Limb (tissue), 2 donors: ENCODE measurements at regions not wholly inside any gene's neighbourhood (a gene's known extent, or its start where the extent isn't known, plus 50 kb on each side); places are given as distances from the start of the nearest gene placed in this dataset.
A peak's percentile ranks its signal among the peaks of the same experiment; 100 is the strongest.
"Not testable (repeated sequence)": the region's sequence is repeated elsewhere in the genome, so short reads cannot be mapped to it uniquely, and the experiment has no call there.

Experiments
- DNase-seq, 2 donors: peaks; one replicate each; pipeline ENCODE4 v3.0.0-alpha.2; 2016; ENCODE audit errors: extremely low spot score in 2 of 2

DNA sequence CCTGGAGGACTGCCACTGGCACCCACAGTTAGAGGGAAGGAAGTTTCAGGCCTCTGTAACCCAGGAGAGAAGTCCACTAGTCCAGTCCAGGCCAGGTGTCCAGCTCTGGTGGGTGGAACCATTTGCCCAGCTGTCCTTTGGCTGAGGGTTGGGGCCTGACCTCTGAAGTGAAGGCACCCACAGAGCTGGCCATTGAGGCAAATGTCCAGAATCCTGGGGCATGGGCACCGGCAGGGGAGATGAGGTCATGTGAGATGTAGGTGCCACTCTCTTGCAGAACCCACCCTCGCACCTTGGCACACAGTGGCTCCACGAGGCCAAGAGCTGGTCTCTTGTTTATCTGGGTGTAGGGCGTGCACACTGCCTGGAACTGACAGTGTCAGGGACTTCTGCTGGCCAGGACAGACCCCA, 162.8 kb downstream of the SMAD6 start:
- DNase-seq: no peak

DNA sequence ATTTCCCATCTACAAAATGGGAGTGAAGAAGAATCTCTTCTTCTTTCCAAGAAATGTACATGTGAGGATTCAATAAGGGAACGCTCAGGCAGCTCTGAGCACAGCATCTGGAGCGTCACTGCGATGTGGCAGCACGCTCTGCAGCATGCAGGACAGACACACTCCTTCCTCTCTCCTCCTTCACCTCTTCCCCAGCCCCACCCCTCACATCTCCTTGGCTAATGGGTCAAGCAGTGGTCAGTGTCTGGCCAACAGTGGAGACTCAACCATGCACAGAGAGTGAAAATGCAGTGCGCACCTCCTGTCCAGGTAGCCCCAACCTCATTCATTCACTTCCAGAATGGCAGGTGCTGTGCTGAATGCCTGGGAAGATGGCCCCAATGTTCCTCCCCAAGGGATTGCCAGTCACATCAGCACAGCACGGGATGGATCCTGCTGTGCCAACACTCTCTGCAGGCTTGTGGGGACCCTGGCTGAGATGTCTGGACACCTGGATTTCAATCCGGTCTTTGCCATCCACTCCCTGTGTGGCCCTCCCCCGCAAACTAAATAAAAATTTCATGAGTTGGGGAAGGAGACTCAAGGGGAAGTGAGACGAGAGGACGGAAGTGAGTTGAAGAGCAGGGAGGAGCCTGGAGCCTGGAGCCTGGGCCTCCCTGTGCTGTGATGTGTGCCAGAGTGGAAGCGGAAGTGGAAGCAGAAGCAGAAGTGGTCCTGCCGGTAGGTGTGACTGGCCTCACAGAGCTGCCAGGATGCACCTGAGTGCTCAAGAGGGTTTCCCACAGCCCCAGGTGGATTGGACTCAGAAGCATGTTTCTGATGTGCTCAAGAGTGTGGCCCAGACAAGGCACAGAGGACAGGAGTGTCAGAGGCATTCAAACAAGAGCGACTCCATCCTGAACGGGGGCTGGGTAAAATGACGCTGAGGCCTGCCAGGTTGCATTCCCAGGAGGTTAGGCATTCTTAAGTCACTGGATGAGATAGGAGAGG, 163.9 kb downstream of the SMAD6 start:
- peak in 1 of 2 donors; percentile 29 for DNase-seq

DNA sequence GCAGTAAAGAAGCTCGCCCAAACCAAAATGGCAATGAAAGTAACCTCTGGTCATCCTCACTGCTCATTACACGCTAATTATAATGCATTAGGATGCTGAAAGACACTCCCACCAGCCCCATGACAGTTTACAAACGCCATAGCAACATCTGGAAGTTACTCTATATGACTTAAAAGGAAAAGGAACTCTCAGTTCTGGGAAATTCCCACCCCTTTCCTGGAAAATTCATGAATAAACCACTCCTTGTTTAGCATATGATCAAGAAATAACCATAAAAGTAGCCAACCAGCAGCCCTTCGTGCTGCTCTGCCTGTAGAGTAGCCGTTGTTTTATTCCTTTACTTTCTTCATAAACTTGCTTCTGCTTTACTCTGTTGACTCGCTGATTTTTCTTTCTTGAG, 164.6 kb downstream of the SMAD6 start:
- DNase-seq: no peak

DNA sequence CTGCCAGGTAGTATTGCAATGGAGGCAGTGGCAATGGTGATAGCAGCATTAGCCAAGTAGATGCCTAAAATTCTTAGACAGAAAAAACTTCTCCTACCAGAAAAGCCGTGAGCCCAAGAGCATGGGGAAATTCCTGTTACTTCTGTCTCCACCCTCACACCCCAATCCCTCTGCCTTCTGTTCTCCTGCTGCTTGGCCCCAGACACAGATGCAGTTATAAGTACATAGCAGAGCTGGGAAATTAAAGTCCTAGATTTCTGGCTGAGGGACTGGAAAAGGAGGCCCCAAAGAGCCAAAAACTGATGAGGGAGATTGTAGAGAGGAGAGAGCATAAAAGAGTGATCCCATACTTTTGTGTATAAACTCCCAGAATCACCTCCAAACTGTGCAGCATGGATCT, 166.9 kb downstream of the SMAD6 start:
- peak in 1 of 2 donors; percentile 32 for DNase-seq

DNA sequence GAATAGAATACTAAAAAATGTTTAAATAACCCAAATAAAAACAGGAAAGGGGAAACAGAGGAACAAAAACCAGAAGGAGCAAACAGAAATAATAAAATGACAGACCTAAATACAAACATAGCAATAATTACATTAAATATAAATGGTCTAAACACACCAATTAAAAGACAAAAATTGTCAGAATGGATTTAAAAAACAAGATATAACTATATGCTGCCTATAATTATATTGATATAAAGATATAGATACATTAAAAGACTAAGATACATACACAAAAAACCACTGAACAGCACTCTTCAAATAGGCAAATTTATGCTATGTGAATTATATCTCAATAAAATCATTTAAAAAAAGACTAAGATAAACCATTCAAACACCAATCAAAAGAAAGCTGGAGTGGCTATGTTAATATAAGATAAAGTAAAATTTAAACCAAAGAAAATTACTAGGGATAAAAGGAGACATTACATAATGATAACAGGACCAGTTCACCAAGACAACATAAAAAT, 168.9 kb downstream of the SMAD6 start:
- DNase-seq: no peak

DNA sequence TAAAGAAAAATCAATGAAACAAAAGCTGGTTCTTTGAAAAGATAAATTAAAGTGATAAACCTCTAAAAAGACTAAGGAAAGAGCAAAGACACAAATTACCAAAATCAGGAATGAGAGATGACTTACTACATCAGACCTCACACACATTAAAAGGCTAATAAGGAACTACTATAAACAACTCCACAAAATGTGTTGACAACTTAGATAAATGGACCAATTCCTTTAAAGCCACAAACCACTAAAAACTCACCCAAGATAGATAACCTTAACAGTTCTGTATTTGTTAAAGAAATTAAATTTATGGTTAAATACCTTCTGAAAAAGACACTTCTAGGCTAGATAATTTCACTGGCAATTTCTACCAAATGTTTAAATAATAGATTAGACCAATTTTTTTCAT, 170.4 kb downstream of the SMAD6 start:
- no peak for DNase-seq

DNA sequence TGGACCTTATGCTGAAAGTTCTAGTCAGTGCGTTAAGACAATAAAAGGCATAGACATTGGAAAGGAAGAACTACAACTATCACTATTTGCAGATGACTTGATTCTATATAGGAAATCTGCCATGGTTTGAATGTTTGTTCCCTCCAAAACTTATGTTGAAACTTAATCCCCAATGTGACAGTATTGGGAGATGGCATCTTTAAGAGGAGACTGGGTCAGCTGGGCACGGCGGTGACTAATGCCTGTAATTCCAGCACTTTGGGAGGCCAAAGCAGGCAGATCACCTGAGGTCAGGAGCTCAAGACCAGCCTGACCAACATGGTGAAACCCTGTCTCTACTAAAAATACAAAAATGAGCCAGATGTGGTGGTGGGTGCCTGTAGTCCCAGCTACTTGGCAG, 171.3 kb downstream of the SMAD6 start:
- not testable (repeated sequence) for DNase-seq

DNA sequence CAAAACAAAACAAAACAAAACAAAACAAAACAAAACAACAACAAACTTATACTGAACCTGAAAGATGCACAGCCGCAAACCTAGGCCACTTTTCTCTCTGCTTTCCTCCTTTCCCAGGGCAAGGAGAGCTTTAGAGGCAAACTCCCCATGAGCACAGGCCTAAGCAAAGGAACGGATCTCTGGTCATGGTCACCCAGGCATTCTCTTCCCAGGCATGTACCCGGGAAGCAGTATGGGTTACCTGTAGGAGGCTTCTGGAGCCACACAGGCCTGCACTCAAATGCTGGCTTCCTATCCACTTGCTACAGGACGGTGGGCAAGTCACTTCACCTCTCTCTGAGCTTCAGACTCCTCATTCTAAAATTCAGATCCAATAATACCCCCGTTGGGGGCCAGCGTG, 171.8 kb downstream of the SMAD6 start:
- no peak for DNase-seq

DNA sequence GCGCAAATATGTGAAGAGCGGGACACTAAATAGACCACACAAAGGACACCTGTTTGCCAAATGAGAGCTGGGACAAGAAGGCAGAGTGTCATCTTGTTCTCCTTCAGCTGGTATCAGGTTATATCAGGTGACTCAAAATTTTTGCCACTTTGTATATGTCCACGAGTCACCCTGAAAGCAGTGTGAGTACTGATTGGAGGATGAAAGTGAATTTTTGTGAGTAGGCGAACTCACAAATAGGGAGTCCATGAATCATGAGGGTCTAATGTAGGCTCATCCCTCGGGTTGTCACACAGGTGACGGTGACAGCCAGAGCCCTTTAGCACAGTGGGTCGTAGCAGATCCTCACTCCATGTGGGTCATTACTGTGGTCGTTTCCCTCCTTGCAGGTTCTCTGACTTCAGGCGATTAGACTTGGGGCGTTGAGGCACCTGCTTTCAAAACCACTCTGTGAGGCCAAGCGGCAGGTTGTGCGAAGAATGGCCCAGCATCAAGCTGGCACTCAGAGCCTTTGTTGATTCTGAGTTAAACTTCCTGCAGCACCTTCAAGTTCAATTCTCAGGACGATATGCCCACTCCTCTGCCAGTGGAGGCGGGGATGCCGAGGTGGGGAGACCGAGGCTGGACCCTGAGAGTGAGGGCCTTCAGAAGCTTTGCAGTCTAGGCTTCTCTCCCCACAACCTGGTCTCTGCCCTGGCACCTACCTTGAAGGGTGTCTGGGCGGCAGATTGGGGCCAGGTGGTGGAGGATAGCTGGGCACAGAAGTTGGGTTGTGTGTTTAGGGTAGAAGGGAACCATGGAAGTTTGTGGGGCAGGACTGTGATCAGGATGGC, 173.8 kb downstream of the SMAD6 start:
- no peak for DNase-seq

DNA sequence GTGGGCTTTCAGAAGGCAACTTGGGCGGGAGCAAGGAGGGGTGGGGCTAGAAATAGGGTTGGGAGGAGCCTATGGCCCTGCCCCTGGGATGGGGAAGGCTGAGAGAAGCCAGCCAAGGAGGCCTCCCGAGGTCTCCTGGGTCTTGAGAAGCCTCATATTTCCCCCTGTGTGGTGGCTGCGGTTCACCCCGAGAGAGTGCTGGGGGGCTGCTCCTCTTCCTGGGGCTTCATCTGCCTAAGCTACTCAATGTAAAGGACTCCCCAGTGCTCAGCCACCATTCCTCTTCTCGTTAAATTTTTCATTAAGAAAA, 174.3 kb downstream of the SMAD6 start:
- no peak for DNase-seq

DNA sequence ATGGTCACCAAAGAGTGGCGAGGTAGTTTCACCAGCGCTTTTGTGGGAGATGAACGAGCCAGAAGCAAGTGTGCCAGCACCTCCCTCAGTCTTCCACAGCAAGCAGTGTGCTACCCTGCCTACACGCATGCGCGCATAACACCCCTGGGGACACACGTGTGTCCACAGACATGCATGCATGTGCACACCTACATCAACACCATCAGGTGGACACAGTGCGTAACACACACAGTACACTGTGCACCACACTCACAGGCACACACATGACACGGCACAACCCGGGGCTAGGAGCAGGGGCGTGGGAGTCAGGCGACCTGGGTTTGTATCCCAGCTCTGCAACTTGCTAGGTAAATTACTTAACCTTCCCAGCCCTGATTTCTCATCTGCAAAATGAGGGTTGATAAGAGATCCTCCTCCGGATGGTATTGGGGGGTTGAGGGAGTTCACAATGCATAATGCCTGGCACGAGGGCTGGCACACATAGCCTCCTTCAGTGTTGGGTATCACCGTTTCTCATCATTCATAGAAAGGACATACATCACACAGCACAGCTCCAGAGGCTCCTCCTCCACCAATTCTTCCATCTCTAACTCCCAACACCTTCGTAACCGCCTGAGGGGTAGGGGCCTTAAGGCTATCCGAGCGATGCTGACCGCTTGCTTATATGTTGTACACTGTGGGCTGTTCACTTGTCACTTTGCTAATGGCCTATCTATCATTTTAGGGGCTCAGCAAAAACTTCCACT, 174.9 kb downstream of the SMAD6 start:
- DNase-seq: peak in 1 of 2 donors; percentile 22

DNA sequence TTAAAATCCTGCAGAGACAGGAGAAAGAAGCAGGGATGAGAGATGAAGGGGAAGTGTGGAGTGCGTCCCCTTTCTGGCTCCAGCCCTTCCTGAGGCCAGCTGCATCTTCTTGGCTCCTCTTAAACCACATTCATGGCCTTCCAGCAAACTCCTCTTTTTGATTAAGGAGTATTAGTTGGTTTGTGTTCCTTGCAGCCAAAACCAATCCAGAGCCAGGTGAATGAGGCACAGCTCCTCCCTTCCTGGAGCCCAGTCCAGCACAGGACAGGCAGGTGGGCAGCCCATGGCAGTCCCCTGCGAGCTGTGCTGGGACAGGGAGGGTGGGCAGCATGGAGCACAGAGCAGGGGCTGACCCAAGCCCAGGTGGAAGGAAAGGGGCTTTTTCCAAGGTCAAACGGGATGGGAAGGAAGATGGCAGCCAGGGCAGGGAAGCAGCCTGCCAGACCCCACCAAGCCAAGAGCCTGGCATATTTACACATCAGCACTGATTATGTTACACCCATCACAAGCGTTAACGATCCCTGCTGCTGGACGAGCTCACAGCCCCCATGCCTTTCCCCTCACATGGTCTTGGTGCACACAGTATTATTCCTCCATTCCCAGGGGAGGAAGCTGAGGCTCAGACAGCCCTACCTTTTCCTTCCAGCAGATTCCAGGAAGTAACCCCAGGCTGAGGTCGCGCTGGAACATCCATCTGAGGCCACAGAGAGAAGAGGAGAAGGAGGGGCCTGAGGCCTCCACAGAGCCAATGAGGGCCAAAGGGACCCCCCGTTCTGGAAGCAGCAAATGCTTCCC, 175.6 kb downstream of the SMAD6 start:
- DNase-seq: peak; percentile 28 to 30

DNA sequence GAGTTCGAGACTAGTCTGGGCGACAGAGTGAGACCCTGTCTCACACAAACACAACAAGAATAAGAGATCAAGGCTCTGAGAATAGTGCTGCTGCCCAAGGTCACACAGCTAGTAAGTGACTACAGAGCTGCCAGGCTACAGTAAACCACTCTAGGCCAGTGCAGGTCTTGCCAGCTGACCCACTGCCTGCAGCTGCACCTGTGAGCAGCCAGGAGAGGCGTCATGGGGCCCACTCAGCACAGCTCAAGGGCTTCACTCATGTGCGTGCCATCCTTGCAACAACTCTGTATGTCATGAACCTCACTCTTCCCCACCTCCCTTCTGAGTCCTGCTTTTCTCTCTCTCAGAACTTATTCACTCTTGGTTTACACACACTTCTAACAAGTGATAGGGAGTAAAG, 176.7 kb downstream of the SMAD6 start:
- DNase-seq: no peak

DNA sequence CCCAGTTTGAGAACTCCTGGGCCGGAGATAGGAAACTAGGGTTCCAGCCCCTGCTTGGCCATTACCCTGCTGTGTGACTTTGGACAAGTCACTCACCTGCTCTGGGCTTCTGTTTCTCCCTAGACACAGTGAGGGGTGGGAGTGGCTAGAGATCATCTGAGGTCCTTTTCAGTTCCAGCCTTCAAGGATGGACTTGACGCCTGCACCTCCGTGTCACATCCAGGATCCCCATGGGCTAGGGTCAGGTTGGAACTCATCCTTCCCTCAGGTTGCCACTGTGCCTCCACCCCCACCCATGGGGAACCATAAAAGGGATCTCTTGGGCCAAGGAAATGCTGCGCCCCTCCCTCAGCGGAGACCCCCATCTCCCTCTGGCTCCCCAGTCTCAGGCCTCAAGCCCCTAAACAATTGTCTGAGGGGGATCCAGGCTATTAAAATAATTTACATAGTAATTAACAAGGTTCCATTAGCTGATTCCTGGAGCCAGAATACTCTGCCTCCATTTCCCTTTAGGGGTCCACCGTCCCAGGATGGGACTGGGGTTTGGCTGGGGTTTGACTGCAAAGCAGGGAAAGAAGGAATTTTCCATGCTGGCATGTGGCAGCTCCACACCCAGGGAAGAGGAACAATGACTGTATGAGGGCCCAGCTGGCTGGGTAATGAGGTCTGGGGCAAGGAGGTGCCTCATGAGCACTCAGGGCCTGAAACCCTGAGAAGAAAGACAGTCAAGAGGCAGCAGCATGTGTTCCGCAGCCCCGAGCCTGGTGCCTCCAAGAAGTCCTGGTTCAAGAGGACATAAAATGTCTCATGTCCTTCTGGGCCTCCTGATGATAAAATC, 177.7 kb downstream of the SMAD6 start:
- DNase-seq: no peak

DNA sequence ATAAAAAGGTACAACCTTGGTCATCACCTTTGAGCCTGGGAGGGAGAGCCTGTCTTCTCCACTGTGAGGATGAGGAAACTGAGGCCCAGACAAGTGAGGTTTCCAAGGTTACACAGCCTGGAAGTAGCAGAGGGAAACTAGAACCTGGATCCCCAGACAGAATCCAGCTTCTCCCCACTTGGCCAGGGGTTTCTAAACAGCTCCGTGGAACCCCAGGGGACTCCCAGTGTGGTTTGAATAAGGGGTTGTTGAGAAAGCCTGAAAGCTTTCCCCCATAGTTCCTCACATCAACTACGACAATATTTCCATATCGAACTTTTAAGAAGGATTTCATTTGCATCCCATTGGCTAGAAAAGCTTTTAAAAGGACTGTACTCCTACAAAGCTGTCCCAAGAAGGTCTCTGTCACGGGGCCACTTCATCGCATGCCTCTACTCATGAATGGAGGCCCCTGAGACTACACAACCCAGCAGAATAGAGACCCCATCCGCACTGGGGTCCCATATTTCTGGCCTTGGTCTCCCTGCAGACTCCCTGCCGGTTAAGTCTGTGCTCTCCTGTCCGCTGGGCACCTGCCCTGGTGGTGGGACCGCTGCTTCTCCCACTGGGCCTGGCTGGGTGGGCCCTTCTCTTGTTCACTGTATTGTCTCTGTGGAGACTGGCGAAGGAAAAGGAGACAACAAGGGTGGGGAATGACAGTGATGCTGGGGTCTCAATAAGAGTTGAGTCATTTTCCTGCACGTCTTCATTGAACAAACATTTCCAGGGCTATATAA, 178.5 kb downstream of the SMAD6 start:
- no peak for DNase-seq

DNA sequence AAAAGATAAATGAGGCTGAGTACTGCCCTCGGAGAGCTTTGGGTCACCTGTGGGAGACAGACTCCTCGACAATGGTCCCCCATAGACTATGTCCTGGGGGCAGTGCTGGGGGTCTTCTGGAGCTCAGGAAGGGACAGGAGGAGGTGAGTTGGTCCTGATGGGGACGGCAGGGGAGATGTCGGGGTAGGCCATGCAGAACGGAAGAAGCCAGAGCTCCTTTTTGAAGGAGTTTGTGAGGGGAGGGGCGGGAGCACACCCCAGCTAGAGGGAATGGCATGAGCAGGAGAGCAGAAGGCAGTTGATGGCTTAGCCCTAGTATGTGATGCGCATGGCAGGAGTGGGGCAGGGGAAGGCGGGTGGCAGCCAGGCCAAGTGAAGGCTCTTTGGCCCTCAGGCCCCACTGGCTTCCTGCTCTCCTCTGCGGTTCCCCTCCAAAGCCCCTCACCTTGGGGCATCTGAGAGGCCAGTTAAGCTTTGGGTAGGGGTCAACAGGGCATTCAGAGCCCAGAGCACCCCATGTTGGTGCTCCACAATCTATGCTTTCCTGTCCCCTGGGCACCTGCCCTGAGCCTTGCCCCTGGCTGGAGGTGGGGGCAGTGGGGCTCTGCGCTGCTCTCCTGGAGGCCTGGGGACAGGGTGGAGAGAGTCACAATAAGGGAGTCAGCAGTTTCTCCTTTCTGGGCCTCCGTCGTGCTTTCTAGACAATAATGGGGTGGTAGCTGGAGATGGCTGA, 179.3 kb downstream of the SMAD6 start:
- no peak for DNase-seq

DNA sequence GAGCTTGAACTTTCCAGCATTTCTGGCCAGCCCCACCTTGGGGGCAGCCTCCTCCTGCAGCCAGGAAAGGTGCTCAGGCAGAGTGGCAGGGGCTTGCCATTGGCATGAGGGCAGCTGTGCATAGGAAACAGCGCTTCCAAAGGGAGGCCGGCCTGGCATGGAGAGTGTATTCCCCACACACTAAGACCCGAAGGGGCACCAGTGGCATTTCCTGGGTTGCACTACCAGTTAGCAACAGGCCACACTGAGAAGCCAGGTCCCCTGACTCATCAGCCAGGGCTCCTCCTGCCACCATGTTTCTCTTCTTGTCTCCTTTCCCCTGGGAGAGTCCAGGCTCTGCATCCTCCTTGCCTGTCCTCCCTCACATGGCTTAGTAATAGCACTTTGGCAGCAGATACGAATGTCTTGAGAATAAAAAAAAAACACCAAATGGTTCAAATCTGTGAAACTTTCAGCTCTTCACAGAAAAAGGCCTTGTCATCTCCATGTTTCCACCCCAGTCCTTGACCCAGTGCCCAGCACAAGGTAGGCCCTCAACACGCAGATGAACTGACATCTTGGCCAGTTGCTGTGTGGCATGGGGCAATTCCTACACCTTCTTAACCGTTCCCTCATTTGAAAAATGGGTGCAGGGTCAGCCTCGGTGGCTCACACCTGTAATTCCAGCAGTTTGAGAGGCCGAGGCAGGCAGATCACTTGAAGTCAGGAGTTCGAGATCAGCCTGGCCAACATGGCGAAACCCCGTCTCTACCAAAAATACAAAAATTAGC, 180.4 kb downstream of the SMAD6 start:
- DNase-seq: no peak
